GM19238 (cell line): ENCODE measurements at regions not wholly inside any gene's neighbourhood (a gene's known extent, or its start where the extent isn't known, plus 50 kb on each side); places are given as distances from the start of the nearest gene placed in this dataset.
"Not testable (repeated sequence)": the region's sequence is repeated elsewhere in the genome, so short reads cannot be mapped to it uniquely, and the experiment has no call there.

Experiments
- DNase-seq: peaks from one replicate; pipeline ENCODE4 v3.0.0; 2011; ENCODE audit warnings: low spot score; ENCODE audit not compliant: insufficient read length

DNA sequence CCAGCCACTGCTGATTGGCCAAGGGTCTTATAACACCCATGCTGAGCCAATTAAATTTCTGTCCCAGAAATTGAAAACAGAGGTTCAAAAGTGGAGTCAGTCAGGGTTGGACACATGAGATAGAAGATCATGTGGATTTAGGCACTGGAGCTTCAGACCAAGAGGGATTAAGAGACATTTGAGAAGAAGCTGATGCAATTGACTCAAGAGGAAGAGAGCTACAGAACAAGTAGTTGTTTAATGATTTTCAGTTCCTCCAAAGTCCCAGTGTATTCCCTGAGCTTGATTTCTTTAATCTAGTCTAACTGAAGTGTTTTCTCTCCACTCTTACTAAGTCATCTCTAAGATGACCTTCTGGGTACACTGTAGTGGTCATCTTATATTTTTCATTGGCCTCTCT is 227.1 kb downstream of the DUSP10 start:
- no peak for DNase-seq

DNA sequence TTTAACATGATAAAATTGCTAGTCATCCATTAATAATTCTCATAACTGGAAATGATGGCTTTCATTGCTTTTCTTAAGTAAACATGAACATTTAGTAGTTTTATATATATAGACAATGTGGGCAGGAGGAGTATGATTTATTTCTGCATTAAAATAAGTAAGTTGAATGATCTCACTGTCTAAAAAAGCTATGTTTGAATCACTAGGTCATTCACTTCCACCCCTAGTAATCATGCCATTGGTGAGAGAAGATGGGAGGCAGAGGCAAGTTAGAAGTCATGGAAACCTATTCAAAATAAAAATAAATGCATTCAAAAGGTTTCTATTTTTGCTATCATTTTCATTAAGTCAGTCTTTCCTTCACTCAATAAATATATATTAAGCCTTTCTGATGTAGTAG is 226.4 kb downstream of the DUSP10 start:
- DNase-seq = no peak

DNA sequence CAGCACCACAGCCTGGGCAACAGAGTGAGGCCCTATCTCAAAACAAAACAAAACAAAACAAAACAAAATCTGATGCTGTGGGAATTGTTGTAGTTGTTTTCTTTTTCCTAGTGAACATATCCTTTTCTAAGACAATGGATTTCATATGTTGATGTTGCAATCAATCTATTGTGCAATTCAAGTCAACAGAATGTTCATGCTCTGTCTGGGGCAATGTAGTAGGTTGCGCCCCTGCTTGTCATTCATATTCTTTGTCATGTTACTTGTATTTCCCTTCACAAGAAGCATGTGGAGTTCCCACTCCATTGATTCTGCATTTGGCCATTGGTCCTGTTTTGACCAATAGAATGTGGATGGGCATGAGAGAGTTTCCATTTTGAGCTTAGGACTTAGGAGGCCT is 223.9 kb downstream of the DUSP10 start:
- no peak for DNase-seq

DNA sequence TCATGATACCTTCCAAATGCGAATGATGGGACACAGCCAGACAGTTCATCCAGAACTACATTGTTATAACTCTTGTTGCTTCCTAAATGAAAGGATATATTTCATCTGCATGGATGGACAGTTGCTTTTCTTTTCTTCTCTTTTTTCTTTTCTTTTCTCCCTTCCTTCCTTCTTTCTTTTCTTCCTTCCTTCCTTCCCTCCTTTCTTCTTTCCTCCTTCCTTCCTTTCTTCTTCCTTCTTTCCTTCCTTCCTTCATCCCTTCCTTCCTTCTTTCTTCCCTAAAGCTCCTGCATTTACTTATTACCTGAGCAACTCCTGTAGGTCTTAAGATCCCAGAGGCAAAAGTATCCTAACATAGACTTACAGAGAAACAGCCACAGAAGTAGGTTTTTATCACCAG is 221.6 kb downstream of the DUSP10 start:
- no peak for DNase-seq

DNA sequence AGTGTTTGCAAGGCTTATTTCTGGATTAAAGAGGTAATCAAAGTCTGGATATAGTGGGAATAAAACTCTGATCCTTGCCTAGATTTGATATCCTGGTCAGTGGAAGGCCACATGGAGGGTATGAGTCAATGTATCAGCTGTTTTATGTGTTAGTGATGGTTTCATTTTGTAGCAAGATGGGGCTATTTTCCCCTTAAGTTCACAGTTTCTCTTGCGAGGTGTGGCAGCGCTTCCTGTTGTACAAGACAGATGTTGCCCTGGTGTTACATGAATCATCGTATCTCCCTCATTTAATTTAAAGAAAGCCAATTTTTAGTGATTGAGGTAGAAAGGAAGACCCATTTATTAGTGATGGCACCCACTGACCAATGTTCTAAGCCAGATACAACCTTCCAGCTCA is 220.2 kb downstream of the DUSP10 start:
- DNase-seq = no peak

DNA sequence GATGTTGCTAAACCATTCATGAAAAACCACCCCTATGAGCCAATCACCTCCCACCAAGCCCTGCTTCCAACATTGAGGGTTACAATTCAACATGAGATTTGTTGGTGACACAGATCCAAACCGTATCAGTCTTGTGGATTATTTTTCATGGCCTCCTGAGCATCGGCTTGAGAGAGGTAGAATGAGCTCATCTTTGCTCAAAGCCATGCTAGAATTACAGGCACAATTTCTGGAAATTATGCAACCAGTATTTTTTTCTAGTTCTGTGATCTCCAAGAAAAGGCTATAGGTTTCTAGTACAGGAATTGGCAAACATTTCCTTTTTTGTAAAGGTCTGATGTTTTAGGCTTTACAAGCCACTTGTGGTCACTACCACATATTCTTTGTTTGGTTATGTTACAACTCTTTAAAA is 219.4 kb downstream of the DUSP10 start:
- DNase-seq = no peak

DNA sequence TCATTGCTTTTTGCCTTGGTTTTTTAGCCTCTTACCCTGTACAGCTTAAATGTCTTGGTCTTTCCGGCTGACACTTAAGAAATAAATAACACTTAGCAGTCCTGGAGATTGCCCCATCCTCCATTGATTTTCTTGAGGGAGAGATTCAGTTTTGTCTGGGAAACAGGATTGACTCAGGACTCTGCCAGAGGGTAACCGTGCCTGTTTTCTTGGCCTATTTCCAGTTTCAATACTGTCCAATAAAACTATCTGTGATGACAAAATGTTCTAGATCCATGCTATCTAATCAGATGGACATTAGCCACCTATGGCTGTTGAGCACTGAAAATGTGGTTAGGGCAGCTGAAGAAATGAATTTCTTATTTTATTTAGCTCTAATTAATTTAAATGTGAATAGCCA is 216.1 kb downstream of the DUSP10 start:
- DNase-seq = no peak

DNA sequence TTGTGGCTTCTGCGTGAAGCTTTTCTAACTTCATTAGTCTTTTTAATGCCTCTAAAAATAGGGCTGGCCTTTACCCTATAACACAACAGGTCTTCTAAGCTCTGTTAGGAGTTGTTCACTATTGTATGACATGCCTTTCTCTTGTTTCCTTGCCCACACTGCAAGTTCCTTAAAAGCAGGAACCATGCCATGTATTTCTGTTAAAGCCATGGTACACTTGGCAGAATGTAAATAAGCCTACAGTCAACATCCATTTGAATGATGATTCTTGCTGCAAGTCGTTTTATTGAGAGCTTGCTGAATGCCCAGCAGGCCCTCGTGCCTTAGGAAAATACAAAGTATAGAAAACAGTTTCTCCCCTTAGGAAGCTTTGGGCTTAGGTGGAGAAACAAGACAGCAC is 214.6 kb downstream of the DUSP10 start:
- no peak for DNase-seq

DNA sequence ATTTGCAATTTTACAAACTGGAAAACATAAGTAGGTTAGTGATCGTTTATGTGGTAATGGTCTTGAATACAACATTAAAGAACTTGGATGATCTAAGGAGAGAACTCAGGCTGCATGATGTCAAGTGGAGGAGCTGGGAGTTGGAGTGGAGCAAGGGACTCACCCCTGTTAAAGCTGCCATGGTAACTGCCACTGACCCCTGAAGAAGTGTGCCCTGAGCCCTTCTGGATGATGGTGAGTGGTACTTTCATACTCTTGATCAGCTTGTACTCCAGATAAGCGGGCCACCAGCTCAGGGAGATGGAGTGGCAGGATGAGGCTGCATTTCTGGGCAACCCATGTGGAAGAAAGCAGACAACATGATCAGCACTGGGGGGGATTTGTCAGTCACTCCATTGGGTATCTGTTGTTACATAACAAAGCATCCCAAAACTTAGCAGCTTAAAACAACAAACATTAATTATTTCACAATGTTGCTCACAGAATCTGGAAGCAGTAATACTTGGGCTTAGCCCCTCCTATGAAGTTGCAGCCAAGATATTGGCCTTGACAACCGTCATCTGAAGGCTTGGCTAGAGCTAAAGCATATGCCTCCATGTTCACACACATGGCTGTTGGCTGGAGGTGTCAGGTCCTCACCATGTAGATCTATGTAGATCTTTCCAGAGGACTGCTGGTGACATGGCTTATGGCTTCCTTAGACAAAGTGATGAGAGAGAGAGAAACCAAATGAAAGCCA is 213.8 kb downstream of the DUSP10 start:
- no peak for DNase-seq

DNA sequence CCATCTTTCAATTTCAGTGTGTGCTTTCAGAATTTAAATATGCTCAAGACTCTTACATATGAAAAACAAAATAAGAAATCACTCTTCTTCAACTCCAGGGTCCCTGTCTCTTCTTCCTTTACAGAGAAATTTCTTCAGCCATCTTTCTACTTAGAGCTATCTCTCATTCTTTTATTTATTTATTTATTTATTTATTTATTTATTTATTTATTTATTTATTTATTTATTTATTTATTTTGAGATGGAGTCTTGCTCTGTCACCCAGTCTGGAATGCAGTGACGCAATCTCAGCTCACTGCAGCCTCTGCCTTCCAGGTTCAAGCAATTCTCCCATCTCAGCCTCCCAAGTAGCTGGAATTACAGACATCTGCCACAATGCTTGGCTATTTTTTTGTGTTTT is 211.7 kb downstream of the DUSP10 start:
- not testable (repeated sequence) for DNase-seq

DNA sequence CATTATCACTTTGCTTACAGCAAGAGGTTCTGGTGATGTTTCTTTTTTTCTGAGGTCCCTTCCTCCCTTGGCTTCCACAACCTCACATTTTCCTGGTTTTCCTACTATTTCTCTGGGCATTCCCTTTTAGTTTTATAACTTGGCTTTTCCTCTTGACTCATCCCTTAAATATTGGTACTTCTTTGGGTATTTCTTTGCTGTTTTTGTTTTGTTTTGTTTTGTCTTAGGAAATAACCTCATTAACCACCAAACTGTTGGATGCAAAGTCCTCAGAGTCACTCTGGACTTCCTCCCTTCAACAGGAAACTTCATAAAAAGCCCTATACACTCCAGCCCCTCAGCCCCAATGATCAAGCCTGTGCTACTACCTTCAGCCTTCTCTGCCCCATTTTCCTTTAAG is 211.1 kb downstream of the DUSP10 start:
- no peak for DNase-seq

DNA sequence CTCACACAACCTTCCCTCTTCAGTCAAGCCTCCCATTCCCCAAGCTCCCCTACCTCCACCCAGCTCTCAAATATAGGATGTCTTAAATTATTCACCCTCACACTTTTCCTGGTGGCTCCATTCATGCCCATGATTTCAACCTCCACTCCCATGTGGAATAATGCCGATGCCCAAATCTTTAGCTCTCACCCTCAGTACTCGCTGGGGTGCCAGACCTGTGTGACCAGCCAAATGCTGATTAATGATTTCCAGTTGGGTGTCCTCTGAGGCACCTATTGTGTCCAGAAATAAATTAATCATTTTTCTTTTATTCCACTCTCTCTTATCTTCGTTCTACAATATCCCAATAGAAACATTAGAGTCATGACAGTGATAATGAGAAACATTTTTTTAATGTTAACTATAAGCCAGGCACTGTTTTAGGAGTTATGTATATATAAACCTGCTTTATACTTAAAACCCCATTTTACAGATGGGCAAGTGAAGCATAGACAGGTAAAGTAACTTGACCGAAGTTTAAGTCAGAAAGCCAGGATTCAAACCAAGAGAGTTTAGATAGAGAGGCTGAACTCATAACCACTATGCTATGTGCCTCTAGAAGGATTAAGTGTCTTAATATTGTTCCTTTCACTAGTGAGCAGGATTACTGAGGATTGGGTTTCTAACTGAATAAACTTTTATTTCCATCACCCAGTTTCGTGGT is 209.7 kb downstream of the DUSP10 start:
- DNase-seq = no peak

DNA sequence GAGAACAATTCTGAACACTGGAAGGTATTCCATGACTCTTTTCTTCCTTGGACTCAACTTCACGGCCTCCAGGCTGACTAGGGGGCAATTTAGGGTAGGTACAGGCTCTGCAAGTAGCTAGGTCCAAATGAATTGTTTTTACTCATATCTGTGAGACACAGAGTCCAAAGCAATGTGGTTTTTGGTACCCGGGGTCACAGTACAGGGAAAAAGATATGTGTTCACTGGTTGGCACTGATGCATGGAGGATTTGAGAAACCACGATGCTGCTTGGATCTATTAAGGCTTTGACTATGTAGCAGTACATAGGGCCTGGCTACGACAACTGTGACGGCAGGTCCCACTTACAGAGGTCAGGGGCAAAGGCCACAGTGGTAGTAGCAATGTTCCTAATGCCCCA is 200.6 kb downstream of the DUSP10 start:
- DNase-seq = no peak

DNA sequence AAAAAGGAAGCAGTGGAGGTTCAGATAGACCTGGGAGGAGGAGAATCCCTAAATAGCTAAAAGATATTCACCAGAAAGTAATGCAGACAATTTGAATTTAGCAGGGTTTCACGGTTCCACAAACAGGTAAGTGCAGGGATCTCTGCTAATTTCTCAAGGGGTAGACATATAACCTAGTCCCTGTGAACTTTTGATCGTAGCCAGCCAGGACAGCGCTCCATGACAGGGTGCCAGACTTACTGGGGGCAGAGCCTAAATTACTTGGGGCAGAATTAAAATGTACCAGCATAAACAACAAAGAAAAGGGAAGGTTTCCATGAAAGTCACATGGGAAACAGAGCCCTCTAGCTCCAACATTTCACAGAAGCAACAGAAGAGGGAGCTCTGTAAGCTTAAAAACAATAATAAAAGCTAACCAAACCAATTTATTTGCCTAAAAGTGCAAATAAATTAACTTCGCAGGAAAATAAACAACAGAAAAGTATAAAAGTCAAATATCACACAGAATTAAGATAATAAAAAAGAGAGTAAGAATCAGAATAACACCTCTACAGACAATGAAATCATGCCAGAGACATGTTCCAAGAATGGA is 198.3 kb downstream of the DUSP10 start:
- DNase-seq = no peak

DNA sequence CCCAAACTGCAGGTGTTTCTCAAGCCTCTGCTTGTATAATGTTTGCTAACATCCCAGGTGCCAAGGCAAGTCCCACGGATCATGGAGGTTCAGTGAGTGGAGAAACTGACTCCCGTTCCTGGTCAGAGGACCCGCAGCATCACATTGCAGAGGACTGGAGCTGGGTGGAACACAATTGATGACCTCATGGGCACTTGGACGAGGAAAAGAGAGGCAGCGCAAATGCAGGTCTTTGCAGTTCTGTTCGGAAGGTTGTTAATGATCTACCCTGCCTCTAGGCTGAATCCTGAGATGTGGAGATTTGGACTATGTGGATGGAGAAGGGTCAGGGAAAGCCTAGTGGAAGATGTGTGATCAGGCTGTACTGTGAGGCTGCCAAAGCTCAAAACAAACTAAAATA is 192.9 kb downstream of the DUSP10 start:
- no peak for DNase-seq

DNA sequence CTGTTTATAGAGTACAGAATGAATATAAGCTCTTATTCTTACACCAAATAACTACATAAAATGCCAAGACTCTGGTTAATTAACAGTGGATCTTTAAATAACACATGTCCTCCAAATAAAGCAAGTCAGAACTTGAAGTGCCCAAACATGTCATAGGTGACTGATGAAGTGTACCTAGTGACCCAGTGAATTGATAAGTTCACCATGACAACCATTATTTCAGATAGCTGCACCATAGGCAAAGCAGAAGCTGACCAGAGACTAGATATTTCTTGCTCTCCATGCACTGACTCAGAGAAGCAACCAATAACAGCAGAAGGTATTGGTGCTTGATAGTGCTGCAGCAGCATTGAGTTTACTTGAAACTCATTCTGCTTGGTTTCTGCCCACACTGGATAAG is 192.1 kb downstream of the DUSP10 start:
- DNase-seq = no peak

DNA sequence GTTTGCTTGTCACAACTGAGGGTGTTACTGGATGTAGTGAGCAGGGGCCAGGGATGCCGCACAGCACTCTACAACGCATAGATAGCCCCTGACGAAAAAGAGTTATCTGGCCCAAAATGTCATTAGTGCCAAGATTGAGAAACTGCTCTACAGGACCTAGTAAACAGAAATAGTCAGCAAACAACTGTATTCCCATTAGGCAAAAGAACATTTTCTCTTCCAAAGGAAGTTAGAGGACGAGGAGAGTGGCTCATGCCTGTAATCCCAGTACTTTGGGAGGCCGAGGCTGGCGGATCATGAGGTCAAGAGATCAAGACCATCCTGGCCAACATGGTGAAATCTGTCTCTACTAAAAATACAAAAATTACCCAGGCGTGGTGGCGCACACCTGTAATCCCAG is 189.1 kb downstream of the DUSP10 start:
- not testable (repeated sequence) for DNase-seq

DNA sequence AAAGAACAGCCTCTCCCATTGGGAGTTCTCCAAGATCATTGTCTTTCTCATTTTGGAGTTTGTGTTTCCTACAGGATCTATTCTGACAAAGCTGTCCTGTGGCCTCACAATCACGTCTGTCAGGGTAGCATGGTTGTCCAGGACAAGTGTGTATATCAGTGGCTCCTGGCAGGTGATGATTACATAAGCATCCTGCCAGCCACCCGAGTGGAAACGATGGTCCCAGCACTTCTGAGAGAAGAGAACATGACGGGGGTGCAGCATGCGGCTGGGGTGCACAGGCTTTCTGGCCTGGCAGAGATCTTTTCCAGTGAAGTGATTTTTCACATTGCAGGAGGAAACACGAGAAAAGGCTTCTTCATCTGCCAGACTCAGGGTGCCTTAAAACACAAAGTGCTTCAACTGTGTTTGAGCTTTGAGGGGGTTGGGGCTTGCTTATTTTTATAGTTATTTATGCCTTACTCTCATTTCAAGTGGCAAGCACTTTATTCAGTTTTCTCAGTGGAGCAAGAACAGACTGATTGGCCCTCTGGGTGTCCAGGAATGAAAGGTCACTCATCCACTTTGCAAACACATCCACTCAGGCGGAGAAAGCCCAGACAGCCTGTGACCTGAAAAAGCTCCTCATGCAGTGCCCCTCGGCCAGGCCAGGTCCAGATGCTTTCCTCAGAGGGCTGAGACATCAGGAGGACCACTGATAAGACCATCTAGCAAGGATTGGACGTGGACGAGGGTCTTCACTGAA is 186.0 kb downstream of the DUSP10 start:
- no peak for DNase-seq

DNA sequence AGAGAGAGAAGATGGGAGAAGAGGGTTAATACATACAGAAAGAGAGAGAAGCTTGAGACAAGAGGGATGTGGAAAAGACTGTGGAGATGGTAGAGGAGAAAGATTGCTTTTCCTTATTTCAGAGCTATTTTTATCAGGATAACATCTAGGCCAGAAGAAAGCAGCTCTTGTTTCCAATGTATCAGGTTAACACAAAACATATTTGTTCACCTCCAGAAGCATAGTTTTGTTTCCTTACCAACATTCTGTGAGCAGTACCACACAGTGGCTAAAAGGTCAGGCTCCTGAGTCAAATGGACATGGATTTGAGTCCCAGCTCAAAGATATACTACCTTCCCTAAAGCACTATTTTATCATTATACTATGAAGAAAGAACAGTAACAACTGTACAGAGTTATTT is 185.5 kb downstream of the DUSP10 start:
- DNase-seq = no peak

DNA sequence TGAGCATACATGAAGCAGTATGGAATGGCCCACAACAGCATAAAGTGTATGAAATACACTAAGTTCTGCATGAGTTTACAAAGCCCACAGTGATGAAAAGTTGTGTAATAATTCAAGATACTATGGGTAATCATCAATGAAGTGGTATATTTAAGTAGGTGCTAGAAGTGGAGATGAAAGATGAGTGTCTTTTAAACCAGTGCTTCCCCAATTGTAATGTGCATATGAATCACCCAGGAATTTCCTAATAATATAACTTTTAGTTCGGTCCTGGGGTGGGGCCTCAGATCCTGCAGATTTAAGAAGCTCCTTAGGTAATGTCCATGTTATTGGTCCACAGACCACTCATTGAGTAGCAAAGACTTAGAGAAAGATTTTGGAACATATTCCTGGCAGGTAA is 184.9 kb downstream of the DUSP10 start:
- no peak for DNase-seq

DNA sequence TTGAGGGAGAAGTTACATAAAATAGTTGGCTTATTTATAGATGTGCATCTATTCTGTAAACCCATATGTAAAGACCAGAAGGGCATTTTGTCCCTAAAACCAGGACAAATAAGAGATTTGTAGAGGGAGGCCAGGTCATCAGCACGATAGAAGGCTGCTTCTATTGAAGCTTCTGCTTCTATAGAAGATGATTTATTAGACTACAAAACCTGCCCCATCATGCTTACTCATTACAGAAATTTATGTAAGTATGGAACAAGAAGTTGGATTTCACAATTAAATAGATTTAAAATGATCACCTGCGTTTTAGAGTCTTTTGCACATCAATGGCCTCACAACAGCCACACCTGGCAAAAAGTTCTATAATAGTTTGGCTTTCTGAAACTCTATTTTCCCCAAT is 183.5 kb downstream of the DUSP10 start:
- no peak for DNase-seq

DNA sequence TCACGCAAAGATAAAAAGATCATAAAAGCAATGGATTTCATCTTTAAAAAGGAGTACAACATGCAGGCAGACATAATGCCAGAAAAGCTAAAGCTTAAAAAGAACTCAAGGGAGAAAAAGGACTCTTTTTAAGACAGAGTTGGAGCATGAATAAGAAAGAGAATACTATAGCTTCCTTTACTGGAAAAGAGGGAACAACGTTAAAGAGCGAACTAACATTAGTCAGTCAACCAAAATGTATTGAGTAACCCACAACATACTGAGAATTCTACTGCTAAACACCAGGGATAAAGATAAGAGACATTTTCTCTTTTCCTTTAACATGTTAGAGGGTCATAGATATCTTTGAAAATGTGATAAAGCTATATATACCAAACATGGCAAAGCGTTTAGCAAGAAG is 182.0 kb downstream of the DUSP10 start:
- no peak for DNase-seq
